Calu3 (cell line): ENCODE measurements at regions not wholly inside any gene's neighbourhood (a gene's known extent, or its start where the extent isn't known, plus 50 kb on each side); places are given as distances from the start of the nearest gene placed in this dataset.

ENCODE experiments used
- BruUV-seq: library from RNA; stranded (reverse); fragments of 400-500 nt; replicated peaks from 2 replicates; lab custom pipeline; 2021; lab: Mats Ljungman, UMichigan
- CTCF ChIA-PET: fragments of 300-600 bp; sonication (Branson Sonifier 250); formaldehyde crosslinking; loops from one replicate; lab custom pipeline; 2022; ENCODE audit warnings: antibody characterized with exemption; lab: Charles Lee
- DNase-seq: peaks from one replicate; pipeline ENCODE4 v3.0.0; 2022
- H3K27ac Mint-ChIP-seq: one replicate; pipeline ENCODE4 v1.8.0; 2022; ENCODE audit warnings: mixed read lengths; ENCODE audit not compliant: unreplicated experiment
- H3K27me3 Mint-ChIP-seq: one replicate; pipeline ENCODE4 v1.8.0; 2022; ENCODE audit warnings: mixed read lengths; ENCODE audit not compliant: unreplicated experiment
- H3K36me3 Mint-ChIP-seq: one replicate; pipeline ENCODE4 v1.8.0; 2022; ENCODE audit warnings: mild to moderate bottlenecking, moderate library complexity, mixed read lengths; ENCODE audit not compliant: insufficient read depth, unreplicated experiment
- H3K4me1 Mint-ChIP-seq: one replicate; pipeline ENCODE4 v1.8.0; 2022; ENCODE audit warnings: mild to moderate bottlenecking, low read depth, mixed read lengths; ENCODE audit not compliant: unreplicated experiment
- H3K4me3 Mint-ChIP-seq: one replicate; pipeline ENCODE4 v1.8.0; 2022; ENCODE audit warnings: mild to moderate bottlenecking, low read depth, moderate library complexity, mixed read lengths; ENCODE audit not compliant: unreplicated experiment
- H3K9me3 Mint-ChIP-seq: one replicate; pipeline ENCODE4 v1.8.0; 2022; ENCODE audit warnings: low read depth, mixed read lengths; ENCODE audit not compliant: unreplicated experiment
- CTCF ChIP-seq: fragments of 200-600 bp; IDR thresholded peaks from one replicate; pipeline ENCODE4 v1.8.0; 2022; ENCODE audit warnings: antibody characterized with exemption; ENCODE audit not compliant: unreplicated experiment
- intact Hi-C: fragments of 100-400 bp; cut with micrococcal nuclease; formaldehyde crosslinking; loops from one replicate; pipeline ENCODE4 v1.10.0; 2022; ENCODE audit not compliant: unreplicated experiment

- Mint-ChIP-seq H3K9me3 (no peaks in the 10 kb centered on the region), H3K4me1 (peaks cover 65% of the 10 kb centered on the region), H3K36me3 (peaks cover 3% of the 10 kb centered on the region), H3K4me3 (no peak overlapping the region), H3K27ac (peak overlapping the region; percentile 44), H3K27me3 (no peaks in the 10 kb centered on the region)
- peak; percentile 33 for DNase-seq
- intact Hi-C loops = loop anchor here (10.0 kb wide), 1 partner anchor 221 kb away; no protein-coding TSS in a partner anchor
- no TSS peak for BruUV-seq
- no peak for TF ChIP-seq CTCF
- CTCF ChIA-PET = no interaction called here
Measured at GRCh38 chr10:29955329-29955935, 104.0 kb downstream of the JCAD start.

- peaks cover 8% of the 10 kb centered on the region for H3K36me3 Mint-ChIP-seq
- H3K4me1 Mint-ChIP-seq = peaks cover 63% of the 10 kb centered on the region
- no TSS peak for BruUV-seq
- no peak overlapping the region for H3K27ac Mint-ChIP-seq
- TF ChIP-seq CTCF = no peak
- no peaks in the 10 kb centered on the region for H3K27me3 Mint-ChIP-seq
- no peak for DNase-seq
- CTCF ChIA-PET = interaction anchor here (0.8 kb wide), 1 partner anchor 194 kb away, joined by 3 read pairs; no protein-coding TSS in a partner anchor
- H3K4me3 Mint-ChIP-seq = no peak overlapping the region
- no peaks in the 10 kb centered on the region for H3K9me3 Mint-ChIP-seq
- intact Hi-C loops = loop anchor here (10.0 kb wide), 1 partner anchor 217 kb away; no protein-coding TSS in a partner anchor
Measured at GRCh38 chr10:29951441-29951931, 107.9 kb downstream of the JCAD start.

- CTCF ChIA-PET = interaction anchor here (1.2 to 1.6 kb wide), 3 partner anchors 48 to 88 kb away, joined by 3 to 4 read pairs (median 3); no protein-coding TSS in a partner anchor
- intact Hi-C loops = loop anchor here (10.0 kb wide), 1 partner anchor 216 kb away; no protein-coding TSS in a partner anchor
- Mint-ChIP-seq H3K36me3 (peaks cover 5% of the 10 kb centered on the region), H3K4me3 (no peak overlapping the region), H3K27ac (peak overlapping the region; percentile 85), H3K27me3 (no peaks in the 10 kb centered on the region), H3K4me1 (peaks cover 58% of the 10 kb centered on the region), H3K9me3 (no peaks in the 10 kb centered on the region)
- DNase-seq = peak; percentile 33
- no TSS peak for BruUV-seq
- TF ChIP-seq CTCF = no peak
Measured at GRCh38 chr10:29950391-29950790, 109.0 kb downstream of the JCAD start.

GRCh38 chr10:29949411-29950011 is 109.9 kb downstream of the JCAD start:
- intact Hi-C loops = loop anchor here (1.0 to 10.0 kb wide), 3 partner anchors 53 to 215 kb away; no protein-coding TSS in a partner anchor

More at GRCh38 chr10:29949411-29950011, 109.9 kb downstream of the JCAD start:
- H3K4me3 Mint-ChIP-seq = no peak overlapping the region
- peak; percentile 15 for DNase-seq
- no peaks in the 10 kb centered on the region for H3K27me3 Mint-ChIP-seq
- H3K4me1 Mint-ChIP-seq = peaks cover 49% of the 10 kb centered on the region
- peak overlapping the region; percentile 85 for H3K27ac Mint-ChIP-seq
- H3K36me3 Mint-ChIP-seq = peaks cover 4% of the 10 kb centered on the region
- H3K9me3 Mint-ChIP-seq = no peaks in the 10 kb centered on the region
- TF ChIP-seq CTCF = no peak
- CTCF ChIA-PET = interaction anchor here (0.6 to 1.6 kb wide), 7 partner anchors 49 to 313 kb away, joined by 3 to 4 read pairs (median 3); no protein-coding TSS in a partner anchor
- BruUV-seq = no TSS peak
